ENCODE measurements at regions not wholly inside any gene's neighbourhood (a gene's known extent, or its start where the extent isn't known, plus 50 kb on each side); places are given as distances from the start of the nearest gene placed in this dataset.

DNA sequence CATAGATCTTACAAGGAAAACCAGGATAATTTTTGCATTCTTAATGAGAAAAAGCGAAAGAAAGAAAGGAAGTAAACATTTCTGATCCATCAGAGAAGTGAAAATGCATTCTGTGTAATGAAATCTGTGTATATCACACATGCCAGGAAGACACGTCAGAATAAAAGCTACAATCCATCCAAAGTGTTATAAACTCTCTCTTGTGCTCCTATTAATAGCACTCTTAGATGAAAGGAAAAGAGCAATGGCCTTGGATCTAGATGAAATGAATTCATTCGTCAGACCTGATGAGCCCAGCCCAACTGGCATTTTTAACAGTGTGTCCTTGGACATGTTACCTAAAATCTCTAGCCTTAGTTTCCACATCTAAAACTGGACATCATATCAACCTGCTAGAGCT is 885.5 kb downstream of the CDH11 start:
- dilution Hi-C loops (cut with MboI; ENCODE audit: extremely low pct_ligation_motif_present, low sequenced_read_pairs) = no loop called here
- Histone ChIP-seq H4K20me1 (ENCODE audit: control insufficient read depth, extremely low read depth, insufficient read depth, low read length) (no peaks in the 10 kb centered on the region), H2AFZ (ENCODE audit: control insufficient read depth, low read length) (no peak overlapping the region), H3K27ac (ENCODE audit: control insufficient read depth, insufficient read depth, low read length) (no peak overlapping the region), H3K79me2 (ENCODE audit: control insufficient read depth, insufficient read depth, low read length) (no peaks in the 10 kb centered on the region), H3K36me3 (ENCODE audit: control insufficient read depth in 2 of 2, extremely low read depth in 1 of 2, insufficient read depth in 2 of 2, low read length in 2 of 2) (no peaks in the 10 kb centered on the region), H3K9me3 (ENCODE audit: control insufficient read depth, low read depth, low read length) (no peaks in the 10 kb centered on the region), H3K9ac (ENCODE audit: control insufficient read depth, extremely low read depth, insufficient read depth, low read length) (no peak overlapping the region), H3K9me1 (ENCODE audit: control insufficient read depth, extremely low read depth, insufficient read depth, low read length) (no peaks in the 10 kb centered on the region), H3K4me2 (ENCODE audit: control insufficient read depth, extremely low read depth, insufficient read depth, low read depth, low read length) (no peak overlapping the region), H3K4me3 (ENCODE audit: control insufficient read depth in 2 of 3, extremely low read depth in 1 of 3, insufficient read depth in 2 of 3, low read depth in 1 of 3, low read length in 3 of 3) (no peak overlapping the region), H3K27me3 (ENCODE audit: control insufficient read depth, extremely low read depth, insufficient read depth, low read length) (no peaks in the 10 kb centered on the region), H3K4me1 (ENCODE audit: control insufficient read depth, extremely low read depth, insufficient read depth, low read length) (no peaks in the 10 kb centered on the region)
- FAIRE-seq (no peak), DNase-seq (ENCODE audit: low read depth, low spot score) (no peak)
- TF ChIP-seq, protein P1, sequence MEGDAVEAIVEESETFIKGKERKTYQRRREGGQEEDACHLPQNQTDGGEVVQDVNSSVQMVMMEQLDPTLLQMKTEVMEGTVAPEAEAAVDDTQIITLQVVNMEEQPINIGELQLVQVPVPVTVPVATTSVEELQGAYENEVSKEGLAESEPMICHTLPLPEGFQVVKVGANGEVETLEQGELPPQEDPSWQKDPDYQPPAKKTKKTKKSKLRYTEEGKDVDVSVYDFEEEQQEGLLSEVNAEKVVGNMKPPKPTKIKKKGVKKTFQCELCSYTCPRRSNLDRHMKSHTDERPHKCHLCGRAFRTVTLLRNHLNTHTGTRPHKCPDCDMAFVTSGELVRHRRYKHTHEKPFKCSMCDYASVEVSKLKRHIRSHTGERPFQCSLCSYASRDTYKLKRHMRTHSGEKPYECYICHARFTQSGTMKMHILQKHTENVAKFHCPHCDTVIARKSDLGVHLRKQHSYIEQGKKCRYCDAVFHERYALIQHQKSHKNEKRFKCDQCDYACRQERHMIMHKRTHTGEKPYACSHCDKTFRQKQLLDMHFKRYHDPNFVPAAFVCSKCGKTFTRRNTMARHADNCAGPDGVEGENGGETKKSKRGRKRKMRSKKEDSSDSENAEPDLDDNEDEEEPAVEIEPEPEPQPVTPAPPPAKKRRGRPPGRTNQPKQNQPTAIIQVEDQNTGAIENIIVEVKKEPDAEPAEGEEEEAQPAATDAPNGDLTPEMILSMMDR (optimal IDR thresholded peaks at IDR 0.05 in 1 of 3, IDR thresholded peaks at IDR 0.05 in 1 of 3, conservative IDR thresholded peaks at IDR 0.05 in 1 of 3; ENCODE audit: extremely low read depth in 1 of 3, insufficient read depth in 2 of 3, low read length in 3 of 3) = no peak
- no peak for TF ChIP-seq EZH2 (IDR thresholded peaks at IDR 0.05; ENCODE audit: low read length)

DNA sequence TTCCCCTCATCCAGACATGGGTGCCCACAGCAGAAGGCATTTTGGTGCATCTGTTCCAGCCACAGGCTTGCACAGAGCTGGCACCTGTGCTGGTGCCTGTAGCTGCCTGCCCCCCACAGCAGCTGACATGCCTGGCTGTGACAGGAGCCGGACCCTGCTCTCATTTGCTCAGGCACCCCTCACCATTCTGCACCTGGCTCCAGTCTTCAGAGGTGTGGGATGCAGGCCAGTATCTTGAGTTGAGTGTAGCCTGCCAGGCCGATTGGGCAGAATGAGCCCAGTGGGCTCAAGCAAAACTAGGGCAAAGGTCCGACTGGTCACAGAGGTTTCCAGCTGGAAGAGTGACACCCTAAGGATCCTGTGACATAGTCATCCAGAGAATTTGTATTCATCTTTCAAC is 887.7 kb downstream of the CDH11 start:
- no peak overlapping the region for H3K27ac ChIP-seq (ENCODE audit: control insufficient read depth, insufficient read depth, low read length)
- H3K9me1 ChIP-seq (ENCODE audit: control insufficient read depth, extremely low read depth, insufficient read depth, low read length) = no peaks in the 10 kb centered on the region
- H2AFZ ChIP-seq (ENCODE audit: control insufficient read depth, low read length) = no peak overlapping the region
- no peaks in the 10 kb centered on the region for H3K4me1 ChIP-seq (ENCODE audit: control insufficient read depth, extremely low read depth, insufficient read depth, low read length)
- H3K9me3 ChIP-seq (ENCODE audit: control insufficient read depth, low read depth, low read length) = no peaks in the 10 kb centered on the region
- FAIRE-seq (no peak), DNase-seq (ENCODE audit: low read depth, low spot score) (no peak)
- no peak overlapping the region for H3K9ac ChIP-seq (ENCODE audit: control insufficient read depth, extremely low read depth, insufficient read depth, low read length)
- H4K20me1 ChIP-seq (ENCODE audit: control insufficient read depth, extremely low read depth, insufficient read depth, low read length) = no peaks in the 10 kb centered on the region
- no peak overlapping the region for H3K4me3 ChIP-seq (ENCODE audit: control insufficient read depth in 2 of 3, extremely low read depth in 1 of 3, insufficient read depth in 2 of 3, low read depth in 1 of 3, low read length in 3 of 3)
- H3K79me2 ChIP-seq (ENCODE audit: control insufficient read depth, insufficient read depth, low read length) = no peaks in the 10 kb centered on the region
- H3K4me2 ChIP-seq (ENCODE audit: control insufficient read depth, extremely low read depth, insufficient read depth, low read depth, low read length) = no peak overlapping the region
- TF ChIP-seq EZH2 (IDR thresholded peaks at IDR 0.05; ENCODE audit: low read length) = no peak
- TF ChIP-seq, protein P1 (optimal IDR thresholded peaks at IDR 0.05 in 1 of 3, IDR thresholded peaks at IDR 0.05 in 1 of 3, conservative IDR thresholded peaks at IDR 0.05 in 1 of 3; ENCODE audit: extremely low read depth in 1 of 3, insufficient read depth in 2 of 3, low read length in 3 of 3) = no peak
- dilution Hi-C loops (cut with MboI; ENCODE audit: extremely low pct_ligation_motif_present, low sequenced_read_pairs) = no loop called here
- H3K36me3 ChIP-seq (ENCODE audit: control insufficient read depth in 2 of 2, extremely low read depth in 1 of 2, insufficient read depth in 2 of 2, low read length in 2 of 2) = no peaks in the 10 kb centered on the region
- no peaks in the 10 kb centered on the region for H3K27me3 ChIP-seq (ENCODE audit: control insufficient read depth, extremely low read depth, insufficient read depth, low read length)

Data from keratinocyte (primary cell).